Posterior vena cava (tissue), 2 donors: ENCODE measurements at regions not wholly inside any gene's neighbourhood (a gene's known extent, or its start where the extent isn't known, plus 50 kb on each side); places are given as distances from the start of the nearest gene placed in this dataset.

Experiments used
- DNase-seq: peaks from one replicate; pipeline ENCODE4 v3.0.0-alpha.2; 2020; ENCODE audit warnings: low spot score
- intact Hi-C, 2 donors: fragments of 100-400 bp; cut with DNase I; formaldehyde crosslinking; loops; one replicate each; pipeline versions ENCODE4 v1.14.1 to v1.14.2; 2022 to 2023
- donor health status: DM: yes; HTN: yes; CAD: no.
- donor health status: DM: yes; HTN: yes; CAD: no.

GRCh38 chr3:147903026-147903425 lies 493.9 kb downstream of the ZIC1 start:
- DNase-seq = no peak
- intact Hi-C loops = no loop called here

- DNase-seq = no peak
These were observed 495.3 kb downstream of the ZIC1 start for GRCh38 chr3:147904421-147904820.

GRCh38 chr3:147906285-147906684 lies 497.1 kb downstream of the ZIC1 start:
- intact Hi-C loops = no loop called here
- no peak for DNase-seq

More at GRCh38 chr3:147904421-147904820, 495.3 kb downstream of the ZIC1 start:
- intact Hi-C loops = no loop called here

- intact Hi-C loops = no loop called here
- DNase-seq = no peak
These were observed 505.4 kb downstream of the ZIC1 start for GRCh38 chr3:147914532-147914931.

- intact Hi-C loops = no loop called here
These were observed 505.9 kb downstream of the ZIC1 start for GRCh38 chr3:147915057-147915456.

GRCh38 chr3:147919496-147919895 lies 510.3 kb downstream of the ZIC1 start:
- no peak for DNase-seq
- intact Hi-C loops = no loop called here

More at GRCh38 chr3:147915057-147915456, 505.9 kb downstream of the ZIC1 start:
- DNase-seq = no peak

GRCh38 chr3:147921051-147921450 lies 511.9 kb downstream of the ZIC1 start:
- intact Hi-C loops = no loop called here
- no peak for DNase-seq

GRCh38 chr3:147924755-147925154 lies 515.6 kb downstream of the ZIC1 start:
- intact Hi-C loops = no loop called here

GRCh38 chr3:147925272-147925671 lies 516.1 kb downstream of the ZIC1 start:
- intact Hi-C loops = no loop called here
- no peak for DNase-seq

More at GRCh38 chr3:147924755-147925154, 515.6 kb downstream of the ZIC1 start:
- DNase-seq = no peak

GRCh38 chr3:147930232-147930807 lies 521.2 kb downstream of the ZIC1 start:
- DNase-seq = no peak
- intact Hi-C loops = no loop called here

- no peak for DNase-seq
- intact Hi-C loops = no loop called here
These were observed 525.5 kb downstream of the ZIC1 start for GRCh38 chr3:147934451-147935180.

GRCh38 chr3:147937341-147937740 lies 528.2 kb downstream of the ZIC1 start:
- no peak for DNase-seq
- intact Hi-C loops = no loop called here

GRCh38 chr3:147937891-147938290 lies 528.7 kb downstream of the ZIC1 start:
- no peak for DNase-seq
- intact Hi-C loops = no loop called here

- intact Hi-C loops = no loop called here
- no peak for DNase-seq
These were observed 530.3 kb downstream of the ZIC1 start for GRCh38 chr3:147939425-147939824.

- intact Hi-C loops = no loop called here
- DNase-seq = no peak
These were observed 530.7 kb downstream of the ZIC1 start for GRCh38 chr3:147939839-147940238.

GRCh38 chr3:147940405-147941193 lies 531.4 kb downstream of the ZIC1 start:
- intact Hi-C loops = no loop called here
- DNase-seq = no peak

GRCh38 chr3:147941969-147942368 lies 532.8 kb downstream of the ZIC1 start:
- no peak for DNase-seq
- intact Hi-C loops = no loop called here

GRCh38 chr3:147943265-147943945 lies 534.2 kb downstream of the ZIC1 start:
- intact Hi-C loops = no loop called here
- no peak for DNase-seq

GRCh38 chr3:147945968-147946519 lies 536.9 kb downstream of the ZIC1 start:
- DNase-seq = peak; percentile 70
- intact Hi-C loops = no loop called here

- no peak for DNase-seq
- intact Hi-C loops = no loop called here
These were observed 547.5 kb downstream of the ZIC1 start for GRCh38 chr3:147956615-147957014.
